NB4 (cell line): ENCODE measurements at regions not wholly inside any gene's neighbourhood (a gene's known extent, or its start where the extent isn't known, plus 50 kb on each side); places are given as distances from the start of the nearest gene placed in this dataset.
"Not testable (repeated sequence)": the region's sequence is repeated elsewhere in the genome, so short reads cannot be mapped to it uniquely, and the experiment has no call there.

Experiments
- DNase-seq: peaks from one replicate; pipeline ENCODE4 v3.0.0; 2010; ENCODE audit warnings: low read depth
- H3K4me3 ChIP-seq: one replicate; pipeline ENCODE4 v1.5.1; 2011; ENCODE audit warnings: mild to moderate bottlenecking, low read depth, low read length, moderate library complexity
- MYC ChIP-seq: IDR thresholded peaks from 2 replicates; pipeline ENCODE4 v1.6.1; 2011; ENCODE audit warnings: low read depth, low read length
- POLR2A ChIP-seq: IDR thresholded peaks from 2 replicates; pipeline ENCODE4 v1.6.1; 2011; ENCODE audit warnings: mild to moderate bottlenecking; ENCODE audit not compliant: insufficient read length; ENCODE audit errors: extremely low read depth
- TF ChIP-seq, protein P1 (sequence below): IDR thresholded peaks from one replicate; pipeline ENCODE4 v1.5.1; 2012; ENCODE audit warnings: low read depth, low read length
- TF ChIP-seq, protein P2 (sequence below): IDR thresholded peaks from 2 replicates; pipeline ENCODE4 v1.6.1; 2011; ENCODE audit warnings: low read depth, low read length

DNA sequence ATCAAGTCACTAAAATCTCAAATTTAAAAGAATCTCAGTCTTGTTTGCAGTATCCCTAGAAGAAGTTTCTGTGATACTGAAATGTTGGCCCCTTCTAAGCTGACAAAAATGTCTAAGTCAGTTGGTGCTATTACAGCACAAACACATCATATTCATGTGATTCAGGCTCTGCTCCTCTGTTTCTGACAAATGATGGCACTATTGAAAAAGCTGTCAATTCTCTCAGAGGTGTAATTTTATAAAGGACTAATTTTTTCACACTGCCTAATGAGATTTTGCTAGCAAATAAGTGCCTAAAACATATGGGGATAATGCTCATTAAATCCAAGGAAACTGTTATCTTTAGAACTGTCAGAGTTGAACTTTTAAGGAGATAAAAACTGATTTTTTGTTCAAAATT lies 445.9 kb downstream of the DSC3 start:
- H3K4me3 ChIP-seq: no peak overlapping the region
- DNase-seq: no peak
- TF ChIP-seq POLR2A (no peak), MYC (no peak)
- TF ChIP-seq, protein P1, sequence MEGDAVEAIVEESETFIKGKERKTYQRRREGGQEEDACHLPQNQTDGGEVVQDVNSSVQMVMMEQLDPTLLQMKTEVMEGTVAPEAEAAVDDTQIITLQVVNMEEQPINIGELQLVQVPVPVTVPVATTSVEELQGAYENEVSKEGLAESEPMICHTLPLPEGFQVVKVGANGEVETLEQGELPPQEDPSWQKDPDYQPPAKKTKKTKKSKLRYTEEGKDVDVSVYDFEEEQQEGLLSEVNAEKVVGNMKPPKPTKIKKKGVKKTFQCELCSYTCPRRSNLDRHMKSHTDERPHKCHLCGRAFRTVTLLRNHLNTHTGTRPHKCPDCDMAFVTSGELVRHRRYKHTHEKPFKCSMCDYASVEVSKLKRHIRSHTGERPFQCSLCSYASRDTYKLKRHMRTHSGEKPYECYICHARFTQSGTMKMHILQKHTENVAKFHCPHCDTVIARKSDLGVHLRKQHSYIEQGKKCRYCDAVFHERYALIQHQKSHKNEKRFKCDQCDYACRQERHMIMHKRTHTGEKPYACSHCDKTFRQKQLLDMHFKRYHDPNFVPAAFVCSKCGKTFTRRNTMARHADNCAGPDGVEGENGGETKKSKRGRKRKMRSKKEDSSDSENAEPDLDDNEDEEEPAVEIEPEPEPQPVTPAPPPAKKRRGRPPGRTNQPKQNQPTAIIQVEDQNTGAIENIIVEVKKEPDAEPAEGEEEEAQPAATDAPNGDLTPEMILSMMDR: no peak
- TF ChIP-seq, protein P2, sequence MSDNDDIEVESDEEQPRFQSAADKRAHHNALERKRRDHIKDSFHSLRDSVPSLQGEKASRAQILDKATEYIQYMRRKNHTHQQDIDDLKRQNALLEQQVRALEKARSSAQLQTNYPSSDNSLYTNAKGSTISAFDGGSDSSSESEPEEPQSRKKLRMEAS: no peak

DNA sequence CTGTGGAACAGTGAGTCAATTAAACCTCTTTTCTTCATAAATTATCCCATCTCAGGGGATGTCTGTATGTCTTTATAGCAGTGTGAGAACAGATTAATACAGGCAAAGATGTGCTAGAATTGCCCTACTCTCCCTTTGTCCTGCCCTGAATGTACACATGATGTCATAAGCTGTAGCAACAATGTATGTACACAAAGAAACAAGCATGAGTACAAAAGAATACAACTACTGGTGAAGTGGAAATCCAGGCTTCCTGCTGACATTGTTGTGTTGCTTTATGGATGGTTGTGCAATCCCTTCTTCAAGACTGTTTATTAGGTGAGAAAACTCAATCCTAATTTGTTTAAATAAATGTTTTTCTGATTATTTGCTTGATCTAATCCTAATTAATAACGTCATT lies 446.6 kb downstream of the DSC3 start:
- no peak overlapping the region for H3K4me3 ChIP-seq
- TF ChIP-seq, protein P1: no peak
- TF ChIP-seq MYC: no peak
- no peak for TF ChIP-seq POLR2A
- TF ChIP-seq, protein P2: no peak
- DNase-seq: no peak

DNA sequence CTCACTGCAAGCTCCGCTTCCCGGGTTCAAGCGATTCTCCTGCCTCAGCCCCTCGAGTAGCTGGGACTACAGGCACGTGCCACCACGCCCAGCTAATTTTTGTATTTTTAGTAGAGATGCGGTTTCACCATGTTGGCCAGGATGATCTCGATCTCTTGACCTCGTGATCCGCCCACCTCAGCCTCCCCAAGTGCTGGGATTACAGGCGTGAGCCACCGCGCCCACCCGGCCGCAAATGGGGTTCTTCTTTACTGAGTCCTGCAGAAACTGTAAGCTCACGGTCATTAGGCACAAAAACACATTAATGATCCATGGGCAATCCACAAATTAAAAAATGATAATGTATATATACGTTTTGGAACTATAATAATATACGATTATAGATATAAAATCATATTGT lies 447.6 kb downstream of the DSC3 start:
- DNase-seq, H3K4me3 ChIP-seq: not testable (repeated sequence)

DNA sequence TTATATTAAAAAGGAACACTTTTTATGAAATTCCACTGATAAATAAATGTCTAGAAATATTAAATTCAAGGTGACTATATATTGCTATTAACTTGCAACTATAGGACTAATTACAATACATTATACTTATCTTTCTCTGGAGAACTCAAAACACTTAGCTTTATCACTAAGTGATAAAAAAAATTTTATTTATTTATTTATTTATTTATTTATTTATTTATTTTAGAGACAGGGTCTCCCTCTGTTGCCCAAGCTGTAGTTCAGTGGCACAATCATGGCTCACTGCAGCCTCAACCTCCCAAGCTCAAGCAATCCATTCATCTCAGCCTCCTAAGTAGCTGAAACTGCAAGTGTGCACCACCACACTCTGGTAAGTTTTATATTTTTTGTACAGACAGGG lies 451.1 kb downstream of the DSC3 start:
- no peak overlapping the region for H3K4me3 ChIP-seq
- no peak for DNase-seq
- no peak for TF ChIP-seq POLR2A
- TF ChIP-seq, protein P2: no peak
- TF ChIP-seq, protein P1: no peak
- no peak for TF ChIP-seq MYC

DNA sequence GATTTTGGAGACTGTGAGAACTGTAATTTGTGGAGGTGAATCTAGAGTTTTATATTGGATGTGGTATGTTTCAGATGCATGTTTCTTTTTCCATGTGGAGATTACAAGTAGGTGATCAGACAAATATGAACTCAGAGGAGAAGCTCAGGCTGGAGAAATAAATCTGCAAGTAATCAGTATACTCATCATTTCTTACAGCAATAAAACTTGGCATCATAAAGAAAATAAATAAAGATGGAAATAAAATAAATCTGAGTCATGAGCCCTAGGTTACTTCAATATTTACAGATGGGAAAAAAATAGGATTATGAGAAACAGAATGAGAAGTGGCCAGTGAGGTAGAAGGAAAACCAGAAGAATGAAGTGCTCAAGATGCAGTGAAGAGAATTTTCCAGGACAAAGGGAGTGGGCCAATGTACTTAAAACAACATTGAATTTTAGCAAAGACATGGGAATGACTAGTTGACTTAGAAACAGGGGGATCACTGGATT lies 453.8 kb downstream of the DSC3 start:
- no peak overlapping the region for H3K4me3 ChIP-seq
- DNase-seq: no peak
- no peak for TF ChIP-seq POLR2A
- TF ChIP-seq MYC: no peak
- TF ChIP-seq, protein P2: no peak
- TF ChIP-seq, protein P1: no peak

DNA sequence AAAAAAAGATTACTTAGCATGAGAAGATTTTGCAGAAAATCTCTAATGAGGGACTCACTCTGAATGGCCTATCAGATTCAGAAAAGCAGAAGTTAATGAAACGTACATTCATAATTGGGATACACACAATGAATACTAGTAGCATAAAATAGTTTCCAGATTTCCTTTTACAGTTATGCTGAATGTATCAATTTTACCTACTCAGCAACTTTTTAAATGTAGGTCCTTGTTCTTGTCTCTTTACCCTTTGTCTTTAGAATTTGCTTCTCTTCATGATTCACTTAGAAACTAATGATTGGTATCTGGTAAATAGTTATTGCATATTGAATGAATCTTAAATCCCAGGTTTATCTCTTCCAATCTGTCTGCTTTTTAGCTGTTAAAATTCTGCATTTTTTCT lies 458.8 kb downstream of the DSC3 start:
- no peak overlapping the region for H3K4me3 ChIP-seq
- no peak for DNase-seq
- TF ChIP-seq, protein P2: no peak
- no peak for TF ChIP-seq POLR2A
- TF ChIP-seq MYC: no peak
- TF ChIP-seq, protein P1: no peak
